ENCODE measurements at regions not wholly inside any gene's neighbourhood (a gene's known extent, or its start where the extent isn't known, plus 50 kb on each side); places are given as distances from the start of the nearest gene placed in this dataset.

GRCh38 chr1:98813738-98814309 lies 152.3 kb downstream of the SNX7 start:
- CTCF ChIA-PET = no interaction called here
- DNase-seq = no peak
- Mint-ChIP-seq H3K4me1 (peaks cover 14% of the 10 kb centered on the region), H3K9me3 (peaks cover 10% of the 10 kb centered on the region), H3K36me3 (ENCODE audit: low read depth) (peaks cover 2% of the 10 kb centered on the region), H3K27me3 (no peaks in the 10 kb centered on the region), H3K27ac (peak overlapping the region; percentile 67), H3K4me3 (no peak overlapping the region)
- POLR2A ChIA-PET = no interaction called here

- ChIA-PET POLR2A (no interaction called here), CTCF (no interaction called here)
- H3K27ac Mint-ChIP-seq = no peak overlapping the region
- peaks cover 14% of the 10 kb centered on the region for H3K4me1 Mint-ChIP-seq
- H3K9me3 Mint-ChIP-seq = peaks cover 2% of the 10 kb centered on the region
- no peak for DNase-seq
- no peak overlapping the region for H3K4me3 Mint-ChIP-seq
- no peaks in the 10 kb centered on the region for H3K36me3 Mint-ChIP-seq (ENCODE audit: low read depth)
- no peaks in the 10 kb centered on the region for H3K27me3 Mint-ChIP-seq
Observed at GRCh38 chr1:98817821-98818220, 156.3 kb downstream of the SNX7 start.

GRCh38 chr1:98821379-98821778 lies 159.9 kb downstream of the SNX7 start:
- ChIA-PET CTCF (no interaction called here), POLR2A (no interaction called here)
- Mint-ChIP-seq H3K27ac (no peak overlapping the region), H3K27me3 (no peaks in the 10 kb centered on the region), H3K9me3 (peaks cover 3% of the 10 kb centered on the region), H3K4me1 (no peaks in the 10 kb centered on the region), H3K4me3 (no peak overlapping the region), H3K36me3 (ENCODE audit: low read depth) (no peaks in the 10 kb centered on the region)
- no peak for DNase-seq

- POLR2A ChIA-PET = no interaction called here
- H3K4me3 Mint-ChIP-seq = no peak overlapping the region
- CTCF ChIA-PET = no interaction called here
- no peaks in the 10 kb centered on the region for H3K36me3 Mint-ChIP-seq (ENCODE audit: low read depth)
- DNase-seq = no peak
- no peaks in the 10 kb centered on the region for H3K4me1 Mint-ChIP-seq
- H3K27ac Mint-ChIP-seq = no peak overlapping the region
- H3K9me3 Mint-ChIP-seq = peaks cover 3% of the 10 kb centered on the region
- no peaks in the 10 kb centered on the region for H3K27me3 Mint-ChIP-seq
Observed at GRCh38 chr1:98824736-98825135, 163.2 kb downstream of the SNX7 start.

GRCh38 chr1:98827041-98827440 lies 165.5 kb downstream of the SNX7 start:
- DNase-seq = no peak
- Mint-ChIP-seq H3K27ac (no peak overlapping the region), H3K36me3 (ENCODE audit: low read depth) (no peaks in the 10 kb centered on the region), H3K27me3 (no peaks in the 10 kb centered on the region), H3K4me3 (no peak overlapping the region), H3K9me3 (peaks cover 3% of the 10 kb centered on the region), H3K4me1 (no peaks in the 10 kb centered on the region)
- POLR2A ChIA-PET = interaction anchor here (0.6 kb wide), 1 partner anchor 62 kb away, joined by 5 read pairs; no protein-coding TSS in a partner anchor
- CTCF ChIA-PET = no interaction called here

- Mint-ChIP-seq H3K4me1 (peaks cover 4% of the 10 kb centered on the region), H3K36me3 (ENCODE audit: low read depth) (no peaks in the 10 kb centered on the region), H3K27ac (no peak overlapping the region), H3K9me3 (no peaks in the 10 kb centered on the region), H3K27me3 (no peaks in the 10 kb centered on the region), H3K4me3 (no peak overlapping the region)
- ChIA-PET CTCF (no interaction called here), POLR2A (no interaction called here)
- no peak for DNase-seq
Observed at GRCh38 chr1:98839840-98840239, 164.8 kb downstream of the PLPPR5 start.
